ENCODE measurements at regions not wholly inside any gene's neighbourhood (a gene's known extent, or its start where the extent isn't known, plus 50 kb on each side); places are given as distances from the start of the nearest gene placed in this dataset.

DNA sequence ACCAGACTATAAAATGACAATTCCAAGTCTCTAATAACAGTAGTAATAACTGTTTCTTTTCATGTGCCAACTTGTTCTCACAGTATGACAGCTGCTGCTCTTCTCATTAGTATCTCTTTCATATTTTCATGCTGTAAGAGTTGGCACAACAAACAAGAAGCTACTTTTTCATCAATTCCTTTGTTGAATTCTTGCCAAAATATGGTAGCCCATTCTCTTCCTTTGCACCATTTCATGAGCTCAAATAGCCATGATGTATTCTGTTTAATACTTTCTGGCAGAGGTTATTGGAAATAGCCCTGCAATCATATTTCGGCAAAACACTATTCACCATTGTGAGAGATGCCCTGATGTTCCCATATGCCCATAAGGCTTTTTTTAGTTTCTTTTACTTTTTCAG lies 1100.7 kb downstream of the TRHDE start:
- no peak for TF ChIP-seq CTCF (IDR thresholded peaks at IDR 0.05; ENCODE audit: low read depth, low read length, missing control alignments)
- no peak for DNase-seq (ENCODE audit: extremely low read depth, low read depth)

DNA sequence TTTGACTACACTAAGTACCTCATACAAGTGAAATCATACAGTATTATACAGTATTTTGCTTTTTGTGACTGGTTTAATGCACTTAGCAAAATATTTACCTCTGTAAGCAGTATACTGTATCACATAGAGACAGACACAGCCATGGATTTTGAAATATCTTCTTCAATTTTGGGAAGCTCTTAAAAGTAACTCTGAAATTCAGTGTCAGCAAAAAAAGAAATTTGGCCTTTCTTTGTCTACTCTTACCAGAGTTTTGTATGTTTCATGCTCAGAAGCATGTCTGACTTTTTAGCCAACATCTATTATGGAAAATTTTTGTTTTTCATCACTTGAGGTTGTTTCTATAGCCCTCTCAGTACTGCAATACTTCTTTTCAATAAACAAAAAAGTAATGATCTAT lies 1102.2 kb downstream of the TRHDE start:
- DNase-seq (ENCODE audit: extremely low read depth, low read depth), result no peak
- TF ChIP-seq CTCF (IDR thresholded peaks at IDR 0.05; ENCODE audit: low read depth, low read length, missing control alignments), result no peak
- no peak overlapping the region for H3K4me3 ChIP-seq (replicated peaks; ENCODE audit: low read depth, low read length)

More for the DNA sequence above, 1100.7 kb downstream of the TRHDE start:
- no peak overlapping the region for H3K4me3 ChIP-seq (replicated peaks; ENCODE audit: low read depth, low read length)

GRCh38 chr12:73383584-73384222 lies 1111.5 kb downstream of the TRHDE start:
- H3K4me3 ChIP-seq (replicated peaks; ENCODE audit: low read depth, low read length), result no peak overlapping the region
- no peak for TF ChIP-seq CTCF (IDR thresholded peaks at IDR 0.05; ENCODE audit: low read depth, low read length, missing control alignments)
- DNase-seq (ENCODE audit: extremely low read depth, low read depth), result no peak

DNA sequence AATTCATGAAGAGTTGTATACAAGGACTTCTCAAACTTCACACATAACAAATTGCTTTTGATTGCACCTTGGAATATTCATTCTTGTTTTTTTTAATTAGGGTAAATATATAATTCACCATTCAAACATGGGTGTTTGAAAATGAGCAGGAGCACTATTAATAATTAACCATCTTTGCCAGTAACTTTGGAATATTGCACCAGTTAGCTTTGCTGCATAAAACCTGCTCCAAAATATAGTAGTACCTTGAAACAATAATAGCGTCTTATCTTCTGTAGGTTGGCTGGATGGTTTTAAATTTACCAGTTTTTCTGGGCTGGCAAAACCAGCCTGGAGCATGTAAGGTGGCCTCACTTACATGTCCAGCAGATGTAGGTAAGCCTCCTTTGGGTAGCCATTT lies 1112.4 kb downstream of the TRHDE start:
- no peak overlapping the region for H3K4me3 ChIP-seq (replicated peaks; ENCODE audit: low read depth, low read length)
- no peak for TF ChIP-seq CTCF (IDR thresholded peaks at IDR 0.05; ENCODE audit: low read depth, low read length, missing control alignments)
- DNase-seq (ENCODE audit: extremely low read depth, low read depth), result no peak

DNA sequence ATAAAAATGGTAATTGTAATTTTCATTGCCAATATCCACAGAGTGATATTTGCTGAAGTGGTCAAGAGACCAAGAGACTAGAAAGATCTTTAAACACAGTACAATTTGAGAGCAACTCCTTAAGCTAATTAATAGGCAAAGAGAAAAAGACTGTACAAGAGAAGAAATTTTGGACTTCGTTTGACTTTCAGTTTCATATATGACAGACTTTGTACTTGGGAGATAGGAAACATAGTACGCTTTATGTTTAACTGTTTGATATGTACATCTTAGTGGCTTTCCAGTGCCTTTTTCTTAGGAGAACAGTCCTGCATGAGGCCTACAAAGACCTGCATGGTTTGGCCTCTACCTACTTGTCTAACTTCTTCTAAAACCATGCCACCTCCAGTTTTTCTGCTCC lies 1118.1 kb downstream of the TRHDE start:
- H3K4me3 ChIP-seq (replicated peaks; ENCODE audit: low read depth, low read length), result no peak overlapping the region
- no peak for DNase-seq (ENCODE audit: extremely low read depth, low read depth)
- no peak for TF ChIP-seq CTCF (IDR thresholded peaks at IDR 0.05; ENCODE audit: low read depth, low read length, missing control alignments)

GRCh38 chr12:73413051-73413450 lies 1124.6 kb upstream of the ATXN7L3B start:
- H3K4me3 ChIP-seq (replicated peaks; ENCODE audit: low read depth, low read length), result no peak overlapping the region
- no peak for TF ChIP-seq CTCF (IDR thresholded peaks at IDR 0.05; ENCODE audit: low read depth, low read length, missing control alignments)
- no peak for DNase-seq (ENCODE audit: extremely low read depth, low read depth)

DNA sequence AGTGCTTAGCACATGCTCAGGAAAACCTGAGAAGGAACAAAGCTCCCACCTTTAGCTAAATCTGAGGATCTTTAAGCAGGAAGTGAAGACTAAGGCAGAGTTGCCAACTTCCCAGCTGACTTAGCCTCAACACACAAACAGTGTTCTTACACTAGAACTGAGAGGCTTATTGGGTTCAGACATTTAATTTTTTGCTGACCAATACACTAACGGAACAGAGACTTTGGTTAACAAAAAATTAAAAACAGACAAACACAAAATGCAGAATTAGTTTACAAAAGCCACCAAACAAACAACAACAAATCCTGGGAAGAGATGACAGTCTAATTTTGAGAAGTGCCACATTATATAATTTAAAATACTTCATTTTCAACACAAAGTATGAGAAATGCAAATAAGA lies 1123.7 kb upstream of the ATXN7L3B start:
- no peak overlapping the region for H3K4me3 ChIP-seq (replicated peaks; ENCODE audit: low read depth, low read length)
- no peak for DNase-seq (ENCODE audit: extremely low read depth, low read depth)
- TF ChIP-seq CTCF (IDR thresholded peaks at IDR 0.05; ENCODE audit: low read depth, low read length, missing control alignments), result no peak

Measured in HFF-Myc (cell line).